WTC11 (cell line): ENCODE measurements at regions not wholly inside any gene's neighbourhood (a gene's known extent, or its start where the extent isn't known, plus 50 kb on each side); places are given as distances from the start of the nearest gene placed in this dataset.

Experiments used
- ATAC-seq: fragments of 200-7000 bp; cut with Tn5 transposase; 2 replicates; pipeline ENCODE4 v1.10.0; 2021; ENCODE audit warnings: mild to moderate bottlenecking, moderate library complexity
- CTCF ChIA-PET: fragments of 300-600 bp; sonication (Branson Sonifier 250); formaldehyde crosslinking; loops from one replicate; lab custom pipeline; 2021; ENCODE audit warnings: antibody characterized with exemption; lab: Charles Lee
- POLR2A ChIA-PET: fragments of 350-600 bp; sonication (Branson Sonifier 250); formaldehyde crosslinking; loops from one replicate; lab custom pipeline; 2021; ENCODE audit warnings: antibody characterized with exemption; lab: Charles Lee
- DNase-seq: peaks from one replicate; pipeline ENCODE4 v3.0.0; 2021; ENCODE audit warnings: low spot score
- H3K27ac Mint-ChIP-seq: 2 replicates; pipeline ENCODE4 v1.8.0; 2021; ENCODE audit warnings: mixed read lengths
- H3K27me3 Mint-ChIP-seq: 2 replicates; pipeline ENCODE4 v1.8.0; 2021; ENCODE audit warnings: low read depth, mild to moderate bottlenecking, moderate library complexity, mixed read lengths
- H3K36me3 Mint-ChIP-seq: 2 replicates; pipeline ENCODE4 v1.8.0; 2021; ENCODE audit warnings: mixed read lengths
- H3K4me1 Mint-ChIP-seq: 2 replicates; pipeline ENCODE4 v1.8.0; 2022; ENCODE audit warnings: mixed read lengths
- H3K4me3 Mint-ChIP-seq: 2 replicates; pipeline ENCODE4 v1.8.0; 2021; ENCODE audit warnings: mild to moderate bottlenecking, moderate library complexity, mixed read lengths
- H3K9me3 Mint-ChIP-seq: 2 replicates; pipeline ENCODE4 v1.8.0; 2021; ENCODE audit warnings: mixed read lengths
- CBFB ChIP-seq: sonication (generic); formaldehyde crosslinking; IDR thresholded peaks from 2 replicates; pipeline ENCODE4 v1.8.1; 2022; ENCODE audit warnings: mild to moderate bottlenecking, low read depth, missing genetic modification reagents
- CREM ChIP-seq: sonication (generic); formaldehyde crosslinking; IDR thresholded peaks from 2 replicates; pipeline ENCODE4 v1.8.1; 2022; ENCODE audit warnings: mild to moderate bottlenecking, missing genetic modification reagents, moderate library complexity
- ELF4 ChIP-seq: sonication (generic); formaldehyde crosslinking; IDR thresholded peaks from 2 replicates; pipeline ENCODE4 v1.8.1; 2022; ENCODE audit warnings: low read depth, mild to moderate bottlenecking, moderate library complexity, missing genetic modification reagents
- ESRRA ChIP-seq: sonication (generic); formaldehyde crosslinking; IDR thresholded peaks from 2 replicates; pipeline ENCODE4 v1.8.1; 2022; ENCODE audit warnings: mild to moderate bottlenecking, missing genetic modification reagents, borderline replicate concordance
- HMGA2 ChIP-seq: fragments of 250-450 bp; sonication (Bioruptor Pico); IDR thresholded peaks from 2 replicates; pipeline ENCODE4 v1.4.0; 2021; ENCODE audit warnings: mild to moderate bottlenecking, moderate library complexity
- IRF2 ChIP-seq: sonication (generic); formaldehyde crosslinking; IDR thresholded peaks from 2 replicates; pipeline ENCODE4 v1.8.0; 2022; ENCODE audit warnings: low read depth, missing genetic modification reagents, borderline replicate concordance
- KAT7 ChIP-seq: sonication (generic); formaldehyde crosslinking; IDR thresholded peaks from 2 replicates; pipeline ENCODE4 v1.8.1; 2023; ENCODE audit warnings: missing genetic modification reagents, mild to moderate bottlenecking, borderline replicate concordance
- RELA ChIP-seq: sonication (generic); formaldehyde crosslinking; IDR thresholded peaks from 2 replicates; pipeline ENCODE4 v1.8.1; 2022; ENCODE audit warnings: missing genetic modification reagents, mild to moderate bottlenecking, borderline replicate concordance
- TP53 ChIP-seq: sonication (generic); formaldehyde crosslinking; IDR thresholded peaks from 2 replicates; pipeline ENCODE4 v1.8.1; 2023; ENCODE audit warnings: mild to moderate bottlenecking, missing genetic modification reagents
- ZNF219 ChIP-seq: sonication (generic); formaldehyde crosslinking; IDR thresholded peaks from 2 replicates; pipeline ENCODE4 v1.8.0; 2023; ENCODE audit warnings: missing genetic modification reagents, mild to moderate bottlenecking, borderline replicate concordance
- ZNF423 ChIP-seq: fragments of 250-450 bp; sonication (Bioruptor Pico); IDR thresholded peaks from 2 replicates; pipeline ENCODE4 v2.1.2; 2022; ENCODE audit warnings: mild to moderate bottlenecking, moderate library complexity
- TF ChIP-seq, protein P1 (sequence below): sonication (generic); formaldehyde crosslinking; conservative IDR thresholded peaks from 2 replicates; pipeline ENCODE4 v1.8.1; 2022; ENCODE audit warnings: mild to moderate bottlenecking, missing genetic modification reagents
- TF ChIP-seq, protein P2 (sequence below): sonication (generic); formaldehyde crosslinking; IDR thresholded peaks from 2 replicates; pipeline ENCODE4 v1.8.0; 2022; ENCODE audit warnings: mild to moderate bottlenecking, missing genetic modification reagents
- TF ChIP-seq, protein P3 (sequence below): fragments of 250-450 bp; sonication (Bioruptor Pico); IDR thresholded peaks from 2 replicates; pipeline ENCODE4 v1.8.0; 2021; ENCODE audit warnings: mild to moderate bottlenecking
- TF ChIP-seq, protein P4 (sequence below): sonication (generic); formaldehyde crosslinking; IDR thresholded peaks from 2 replicates; pipeline ENCODE4 v1.8.1; 2022; ENCODE audit warnings: low read depth, missing genetic modification reagents, borderline replicate concordance
- TF ChIP-seq, protein P5 (sequence below): sonication (generic); formaldehyde crosslinking; IDR thresholded peaks from 2 replicates; pipeline ENCODE4 v1.8.0; 2022; ENCODE audit warnings: missing genetic modification reagents
- TF ChIP-seq, protein P6 (sequence below): sonication (generic); formaldehyde crosslinking; IDR thresholded peaks from 2 replicates; pipeline ENCODE4 v1.8.1; 2022; ENCODE audit warnings: low read depth, mild to moderate bottlenecking, moderate library complexity, missing genetic modification reagents, borderline replicate concordance
- TF ChIP-seq, protein P7 (sequence below): sonication (generic); formaldehyde crosslinking; IDR thresholded peaks from 2 replicates; pipeline ENCODE4 v1.8.0; 2022; ENCODE audit warnings: mild to moderate bottlenecking, missing genetic modification reagents

DNA sequence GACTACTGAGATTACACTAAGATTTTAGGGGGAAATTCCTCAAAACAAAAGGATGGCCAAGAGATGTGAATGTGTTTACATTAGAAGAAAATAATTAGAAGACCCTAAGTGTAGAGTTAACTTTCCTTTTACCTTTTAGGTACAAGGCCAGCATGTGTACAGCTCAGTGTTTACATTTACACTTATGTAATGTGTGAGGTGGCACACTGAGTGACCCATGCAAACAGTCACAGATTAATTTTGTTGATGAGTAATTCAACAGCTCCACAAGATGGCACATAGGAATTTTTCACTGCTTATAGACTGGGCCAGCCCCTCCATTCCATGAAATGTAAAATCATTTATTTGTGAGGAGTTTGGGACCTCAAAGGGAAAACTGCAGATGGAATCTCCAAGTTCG, 90.1 kb upstream of the SLC12A2 start:
- ATAC-seq (no peak), DNase-seq (no peak)
- Mint-ChIP-seq H3K36me3 (no peaks in the 10 kb centered on the region), H3K27ac (no peak overlapping the region), H3K4me3 (no peak overlapping the region), H3K9me3 (no peaks in the 10 kb centered on the region), H3K27me3 (no peaks in the 10 kb centered on the region), H3K4me1 (no peaks in the 10 kb centered on the region)
- TF ChIP-seq, protein P1, sequence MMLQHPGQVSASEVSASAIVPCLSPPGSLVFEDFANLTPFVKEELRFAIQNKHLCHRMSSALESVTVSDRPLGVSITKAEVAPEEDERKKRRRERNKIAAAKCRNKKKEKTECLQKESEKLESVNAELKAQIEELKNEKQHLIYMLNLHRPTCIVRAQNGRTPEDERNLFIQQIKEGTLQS (CRISPR knock-in tag): no peak
- TF ChIP-seq, protein P2, sequence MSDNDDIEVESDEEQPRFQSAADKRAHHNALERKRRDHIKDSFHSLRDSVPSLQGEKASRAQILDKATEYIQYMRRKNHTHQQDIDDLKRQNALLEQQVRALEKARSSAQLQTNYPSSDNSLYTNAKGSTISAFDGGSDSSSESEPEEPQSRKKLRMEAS: no peak
- TF ChIP-seq KAT7 (CRISPR knock-in tag) (no peak), RELA (no peak), CBFB (CRISPR knock-in tag) (no peak), ZNF423 (CRISPR knock-in tag) (no peak), CREM (CRISPR knock-in tag) (no peak), ELF4 (CRISPR knock-in tag) (no peak), ESRRA (no peak), HMGA2 (CRISPR knock-in tag) (no peak), IRF2 (CRISPR knock-in tag) (no peak), TP53 (CRISPR knock-in tag) (no peak), ZNF219 (CRISPR knock-in tag) (no peak)
- TF ChIP-seq, protein P3, sequence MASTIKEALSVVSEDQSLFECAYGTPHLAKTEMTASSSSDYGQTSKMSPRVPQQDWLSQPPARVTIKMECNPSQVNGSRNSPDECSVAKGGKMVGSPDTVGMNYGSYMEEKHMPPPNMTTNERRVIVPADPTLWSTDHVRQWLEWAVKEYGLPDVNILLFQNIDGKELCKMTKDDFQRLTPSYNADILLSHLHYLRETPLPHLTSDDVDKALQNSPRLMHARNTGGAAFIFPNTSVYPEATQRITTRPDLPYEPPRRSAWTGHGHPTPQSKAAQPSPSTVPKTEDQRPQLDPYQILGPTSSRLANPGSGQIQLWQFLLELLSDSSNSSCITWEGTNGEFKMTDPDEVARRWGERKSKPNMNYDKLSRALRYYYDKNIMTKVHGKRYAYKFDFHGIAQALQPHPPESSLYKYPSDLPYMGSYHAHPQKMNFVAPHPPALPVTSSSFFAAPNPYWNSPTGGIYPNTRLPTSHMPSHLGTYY: no peak
- TF ChIP-seq, protein P4, sequence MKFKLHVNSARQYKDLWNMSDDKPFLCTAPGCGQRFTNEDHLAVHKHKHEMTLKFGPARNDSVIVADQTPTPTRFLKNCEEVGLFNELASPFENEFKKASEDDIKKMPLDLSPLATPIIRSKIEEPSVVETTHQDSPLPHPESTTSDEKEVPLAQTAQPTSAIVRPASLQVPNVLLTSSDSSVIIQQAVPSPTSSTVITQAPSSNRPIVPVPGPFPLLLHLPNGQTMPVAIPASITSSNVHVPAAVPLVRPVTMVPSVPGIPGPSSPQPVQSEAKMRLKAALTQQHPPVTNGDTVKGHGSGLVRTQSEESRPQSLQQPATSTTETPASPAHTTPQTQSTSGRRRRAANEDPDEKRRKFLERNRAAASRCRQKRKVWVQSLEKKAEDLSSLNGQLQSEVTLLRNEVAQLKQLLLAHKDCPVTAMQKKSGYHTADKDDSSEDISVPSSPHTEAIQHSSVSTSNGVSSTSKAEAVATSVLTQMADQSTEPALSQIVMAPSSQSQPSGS (CRISPR knock-in tag): no peak
- TF ChIP-seq, protein P5, sequence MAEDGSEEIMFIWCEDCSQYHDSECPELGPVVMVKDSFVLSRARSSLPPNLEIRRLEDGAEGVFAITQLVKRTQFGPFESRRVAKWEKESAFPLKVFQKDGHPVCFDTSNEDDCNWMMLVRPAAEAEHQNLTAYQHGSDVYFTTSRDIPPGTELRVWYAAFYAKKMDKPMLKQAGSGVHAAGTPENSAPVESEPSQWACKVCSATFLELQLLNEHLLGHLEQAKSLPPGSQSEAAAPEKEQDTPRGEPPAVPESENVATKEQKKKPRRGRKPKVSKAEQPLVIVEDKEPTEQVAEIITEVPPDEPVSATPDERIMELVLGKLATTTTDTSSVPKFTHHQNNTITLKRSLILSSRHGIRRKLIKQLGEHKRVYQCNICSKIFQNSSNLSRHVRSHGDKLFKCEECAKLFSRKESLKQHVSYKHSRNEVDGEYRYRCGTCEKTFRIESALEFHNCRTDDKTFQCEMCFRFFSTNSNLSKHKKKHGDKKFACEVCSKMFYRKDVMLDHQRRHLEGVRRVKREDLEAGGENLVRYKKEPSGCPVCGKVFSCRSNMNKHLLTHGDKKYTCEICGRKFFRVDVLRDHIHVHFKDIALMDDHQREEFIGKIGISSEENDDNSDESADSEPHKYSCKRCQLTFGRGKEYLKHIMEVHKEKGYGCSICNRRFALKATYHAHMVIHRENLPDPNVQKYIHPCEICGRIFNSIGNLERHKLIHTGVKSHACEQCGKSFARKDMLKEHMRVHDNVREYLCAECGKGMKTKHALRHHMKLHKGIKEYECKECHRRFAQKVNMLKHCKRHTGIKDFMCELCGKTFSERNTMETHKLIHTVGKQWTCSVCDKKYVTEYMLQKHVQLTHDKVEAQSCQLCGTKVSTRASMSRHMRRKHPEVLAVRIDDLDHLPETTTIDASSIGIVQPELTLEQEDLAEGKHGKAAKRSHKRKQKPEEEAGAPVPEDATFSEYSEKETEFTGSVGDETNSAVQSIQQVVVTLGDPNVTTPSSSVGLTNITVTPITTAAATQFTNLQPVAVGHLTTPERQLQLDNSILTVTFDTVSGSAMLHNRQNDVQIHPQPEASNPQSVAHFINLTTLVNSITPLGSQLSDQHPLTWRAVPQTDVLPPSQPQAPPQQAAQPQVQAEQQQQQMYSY (CRISPR knock-in tag): no peak
- TF ChIP-seq, protein P6, sequence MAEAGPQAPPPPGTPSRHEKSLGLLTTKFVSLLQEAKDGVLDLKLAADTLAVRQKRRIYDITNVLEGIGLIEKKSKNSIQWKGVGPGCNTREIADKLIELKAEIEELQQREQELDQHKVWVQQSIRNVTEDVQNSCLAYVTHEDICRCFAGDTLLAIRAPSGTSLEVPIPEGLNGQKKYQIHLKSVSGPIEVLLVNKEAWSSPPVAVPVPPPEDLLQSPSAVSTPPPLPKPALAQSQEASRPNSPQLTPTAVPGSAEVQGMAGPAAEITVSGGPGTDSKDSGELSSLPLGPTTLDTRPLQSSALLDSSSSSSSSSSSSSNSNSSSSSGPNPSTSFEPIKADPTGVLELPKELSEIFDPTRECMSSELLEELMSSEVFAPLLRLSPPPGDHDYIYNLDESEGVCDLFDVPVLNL: no peak
- TF ChIP-seq, protein P7, sequence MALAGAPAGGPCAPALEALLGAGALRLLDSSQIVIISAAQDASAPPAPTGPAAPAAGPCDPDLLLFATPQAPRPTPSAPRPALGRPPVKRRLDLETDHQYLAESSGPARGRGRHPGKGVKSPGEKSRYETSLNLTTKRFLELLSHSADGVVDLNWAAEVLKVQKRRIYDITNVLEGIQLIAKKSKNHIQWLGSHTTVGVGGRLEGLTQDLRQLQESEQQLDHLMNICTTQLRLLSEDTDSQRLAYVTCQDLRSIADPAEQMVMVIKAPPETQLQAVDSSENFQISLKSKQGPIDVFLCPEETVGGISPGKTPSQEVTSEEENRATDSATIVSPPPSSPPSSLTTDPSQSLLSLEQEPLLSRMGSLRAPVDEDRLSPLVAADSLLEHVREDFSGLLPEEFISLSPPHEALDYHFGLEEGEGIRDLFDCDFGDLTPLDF (CRISPR knock-in tag): no peak
- CTCF ChIA-PET: no interaction called here
- POLR2A ChIA-PET: interaction anchor here (0.6 kb wide), 1 partner anchor 22 kb away, joined by 3 read pairs; no protein-coding TSS in a partner anchor
